MM.1S (cell line): ENCODE measurements at regions not wholly inside any gene's neighbourhood (a gene's known extent, or its start where the extent isn't known, plus 50 kb on each side); places are given as distances from the start of the nearest gene placed in this dataset.

Experiments
- EZH2 ChIP-seq: fragments of 300-600 bp; sonication (generic); optimal IDR thresholded peaks from 2 replicates; pipeline ENCODE3; 2017; ENCODE audit warnings: low read depth, mild to moderate bottlenecking, antibody characterized with exemption, low read length, mixed read lengths
- TF ChIP-seq, protein P1 (sequence below): fragments of 300-600 bp; sonication (generic); IDR thresholded peaks from 2 replicates; pipeline ENCODE4 v1.5.1; 2016; ENCODE audit warnings: antibody characterized with exemption, low read length, mixed read lengths

DNA sequence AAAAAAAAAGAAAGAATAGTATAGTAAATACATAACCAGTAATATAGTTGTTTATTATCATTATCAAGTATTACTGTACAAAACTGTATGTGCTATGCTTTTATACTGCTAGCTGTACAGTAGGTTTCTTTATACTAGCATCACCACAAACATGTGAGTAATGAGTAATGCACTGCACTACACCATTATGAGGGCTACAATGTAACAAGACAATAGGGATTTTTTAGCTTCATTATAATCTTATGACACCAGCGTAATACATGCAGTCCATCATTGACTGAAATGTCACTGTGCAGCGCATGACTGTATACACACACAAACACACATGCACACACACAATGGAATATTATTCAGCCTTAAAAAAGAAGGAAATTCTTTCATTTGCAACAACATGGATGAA is 111.5 kb upstream of the ZBED5 start:
- TF ChIP-seq EZH2 = no peak
- TF ChIP-seq, protein P1, sequence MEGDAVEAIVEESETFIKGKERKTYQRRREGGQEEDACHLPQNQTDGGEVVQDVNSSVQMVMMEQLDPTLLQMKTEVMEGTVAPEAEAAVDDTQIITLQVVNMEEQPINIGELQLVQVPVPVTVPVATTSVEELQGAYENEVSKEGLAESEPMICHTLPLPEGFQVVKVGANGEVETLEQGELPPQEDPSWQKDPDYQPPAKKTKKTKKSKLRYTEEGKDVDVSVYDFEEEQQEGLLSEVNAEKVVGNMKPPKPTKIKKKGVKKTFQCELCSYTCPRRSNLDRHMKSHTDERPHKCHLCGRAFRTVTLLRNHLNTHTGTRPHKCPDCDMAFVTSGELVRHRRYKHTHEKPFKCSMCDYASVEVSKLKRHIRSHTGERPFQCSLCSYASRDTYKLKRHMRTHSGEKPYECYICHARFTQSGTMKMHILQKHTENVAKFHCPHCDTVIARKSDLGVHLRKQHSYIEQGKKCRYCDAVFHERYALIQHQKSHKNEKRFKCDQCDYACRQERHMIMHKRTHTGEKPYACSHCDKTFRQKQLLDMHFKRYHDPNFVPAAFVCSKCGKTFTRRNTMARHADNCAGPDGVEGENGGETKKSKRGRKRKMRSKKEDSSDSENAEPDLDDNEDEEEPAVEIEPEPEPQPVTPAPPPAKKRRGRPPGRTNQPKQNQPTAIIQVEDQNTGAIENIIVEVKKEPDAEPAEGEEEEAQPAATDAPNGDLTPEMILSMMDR = no peak
